Activated CD8-positive, alpha-beta memory T cell treated with anti-CD3 and anti-CD28 coated beads, Interleukin-2, amount 50 U/mL, for 4 hours (primary cell): ENCODE measurements at regions not wholly inside any gene's neighbourhood (a gene's known extent, or its start where the extent isn't known, plus 50 kb on each side); places are given as distances from the start of the nearest gene placed in this dataset.
"Not testable (repeated sequence)": the region's sequence is repeated elsewhere in the genome, so short reads cannot be mapped to it uniquely, and the experiment has no call there.

Source experiments
- DNase-seq: peaks from one replicate; pipeline ENCODE4 v3.0.0-alpha.2; 2020

DNA sequence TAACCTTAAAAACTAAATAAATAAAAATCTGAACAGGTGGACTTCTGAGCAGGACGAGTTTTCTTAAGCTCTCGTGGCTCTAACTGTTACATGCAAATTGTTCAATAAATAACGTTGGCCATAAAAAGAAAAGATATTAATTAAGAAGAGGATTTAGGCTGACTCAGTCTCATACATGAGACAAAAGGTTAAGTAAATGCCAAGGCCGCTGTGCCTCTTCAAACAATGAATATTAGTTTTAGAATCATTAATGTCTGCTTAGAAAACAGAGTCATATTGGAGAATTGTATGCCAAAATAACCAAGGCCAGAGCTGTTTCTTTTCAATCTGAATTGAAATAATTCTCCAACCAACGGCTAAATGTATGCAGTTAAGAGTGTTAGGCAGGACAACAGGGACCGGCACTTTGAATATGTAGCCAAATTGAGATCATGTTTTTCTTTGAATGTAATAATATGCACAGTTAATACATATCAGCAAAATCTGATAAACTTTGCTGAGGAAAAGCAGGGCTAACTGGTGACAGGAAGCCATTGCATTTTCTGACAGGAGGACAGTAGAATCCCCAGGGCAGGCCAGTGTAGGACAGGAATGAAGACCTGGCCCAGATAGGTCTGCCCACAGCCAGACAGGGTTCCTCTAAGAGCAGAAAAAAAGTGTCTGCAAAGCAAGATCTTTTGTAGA lies 1041.4 kb upstream of the FANCL start:
- DNase-seq: no peak

DNA sequence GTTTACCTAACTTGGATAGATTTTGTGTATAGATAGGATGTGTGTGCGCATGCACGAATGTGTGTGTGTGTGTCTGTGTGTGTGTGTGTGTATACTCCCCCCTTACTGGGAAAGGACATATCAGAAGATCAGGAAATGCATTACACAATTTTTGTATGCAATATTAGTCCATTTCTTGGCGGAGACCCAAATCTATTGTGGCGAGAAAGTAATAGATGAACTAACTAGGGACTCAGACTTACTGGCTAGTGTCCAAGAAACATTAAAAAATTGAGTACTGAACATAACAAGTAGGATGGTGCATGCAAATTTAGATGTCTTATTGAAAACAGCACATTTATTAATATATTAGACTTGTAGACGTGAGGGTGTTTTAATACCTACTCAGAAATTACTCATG lies 1036.5 kb upstream of the FANCL start:
- no peak for DNase-seq

DNA sequence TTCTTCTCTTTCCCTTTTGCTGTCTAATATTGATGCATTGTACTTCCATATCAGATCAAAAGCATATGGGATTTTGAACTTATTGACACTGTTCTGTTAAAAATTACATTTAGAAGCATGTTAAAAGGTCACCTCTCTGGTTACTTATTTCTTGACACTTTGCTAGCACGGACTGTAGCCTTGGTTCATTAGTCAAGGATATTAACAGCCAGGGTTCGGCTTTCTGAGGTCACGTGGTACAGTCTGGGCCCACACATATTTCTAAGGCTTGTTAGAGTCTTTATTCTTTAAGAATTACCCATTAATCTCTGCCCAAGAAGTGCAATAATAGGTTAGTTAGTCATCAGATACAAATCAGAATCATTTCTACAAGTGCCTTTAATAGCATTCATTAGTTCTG lies 1035.8 kb upstream of the FANCL start:
- no peak for DNase-seq

DNA sequence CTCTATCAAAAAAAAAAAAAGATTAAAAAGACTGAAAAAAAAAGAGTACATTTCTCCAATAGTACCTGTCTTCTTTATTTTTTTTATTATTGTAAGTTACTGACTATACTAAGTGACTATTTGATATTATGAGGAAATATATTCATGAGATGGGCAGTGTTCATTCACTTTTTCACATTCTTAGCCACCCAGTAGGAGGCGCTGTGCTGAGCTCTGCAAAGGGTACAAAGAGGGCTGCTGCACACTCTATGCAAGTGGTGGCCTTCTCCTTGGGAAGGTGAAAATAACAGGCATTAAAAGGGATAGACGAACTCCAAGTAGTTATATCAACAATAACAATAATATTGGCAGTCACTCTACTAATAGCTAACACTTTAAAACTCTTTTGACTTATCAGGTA lies 1034.9 kb upstream of the FANCL start:
- no peak for DNase-seq

DNA sequence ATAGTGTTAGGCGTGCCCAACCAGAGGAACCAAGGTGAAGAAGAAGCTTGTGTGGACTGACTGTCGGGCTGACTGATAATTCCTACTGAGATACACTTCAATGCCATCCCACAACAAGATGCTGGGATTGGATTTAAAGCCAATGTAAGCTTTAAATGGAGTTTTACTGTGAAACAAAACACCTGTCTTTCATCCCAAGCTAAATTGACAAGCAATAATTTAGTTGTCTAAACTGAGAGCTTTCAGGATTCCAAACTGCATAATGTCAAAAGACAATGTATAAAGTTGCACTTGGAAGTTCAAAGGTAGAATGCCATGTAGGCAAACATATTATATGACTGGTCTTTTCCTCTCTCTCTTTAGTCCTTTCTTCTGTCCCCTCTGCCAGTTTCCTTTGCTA lies 1025.3 kb upstream of the FANCL start:
- DNase-seq: no peak

DNA sequence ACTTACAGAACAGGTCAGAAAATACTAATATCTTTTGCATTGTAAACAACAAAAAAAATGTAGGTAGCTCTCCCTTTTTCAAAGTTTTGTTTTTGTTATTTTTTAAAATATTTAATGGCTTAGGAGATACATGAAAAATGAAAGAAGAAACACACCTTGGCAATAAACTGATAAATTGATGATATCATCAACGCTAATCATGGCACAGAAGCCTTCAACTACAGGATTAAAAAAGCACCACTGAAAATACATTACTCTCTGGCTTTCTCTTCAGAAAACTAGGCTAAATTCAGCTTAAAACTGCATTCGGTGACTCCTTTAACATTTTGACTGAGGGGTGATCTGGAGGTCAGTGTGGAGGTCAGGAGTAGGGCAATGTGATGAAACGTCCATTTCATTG lies 1018.8 kb upstream of the FANCL start:
- no peak for DNase-seq

DNA sequence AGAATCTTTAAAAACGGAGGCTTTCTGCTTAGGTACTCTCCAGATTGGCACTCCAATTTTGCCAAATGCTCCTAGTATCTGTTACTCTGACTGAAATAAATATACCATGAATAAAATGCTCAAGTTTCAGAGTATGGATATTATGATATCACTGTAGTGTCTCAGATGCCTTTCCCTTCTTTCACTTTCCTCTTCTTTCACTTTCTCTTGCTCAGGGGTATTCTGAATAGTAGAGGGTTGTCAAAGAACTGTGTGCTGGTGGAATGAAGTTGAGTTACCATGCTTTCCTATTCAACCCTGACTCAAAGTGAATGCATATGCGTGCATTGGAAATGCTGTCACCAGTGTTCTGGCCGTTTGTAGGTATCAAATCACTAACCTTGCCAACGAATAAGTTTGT lies 1015.2 kb upstream of the FANCL start:
- DNase-seq: no peak

DNA sequence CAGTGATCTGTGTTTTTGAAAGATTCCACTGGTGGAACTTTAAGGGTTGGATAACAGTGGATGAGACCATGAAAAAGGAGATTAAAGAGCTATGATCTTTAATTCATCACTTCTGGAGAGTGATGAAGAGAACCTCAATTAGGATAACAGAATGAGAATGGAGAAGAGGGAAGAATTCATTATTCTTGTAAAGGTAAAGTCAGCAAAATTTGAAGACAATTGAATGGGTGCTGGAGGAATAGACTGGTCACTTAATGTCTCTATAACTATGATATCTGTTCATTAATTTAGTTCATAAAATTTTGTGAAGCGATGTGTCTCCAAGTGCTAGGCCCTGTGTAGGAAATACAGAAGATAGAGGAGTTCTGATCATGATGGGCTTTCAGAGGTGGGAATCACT lies 1013.2 kb upstream of the FANCL start:
- DNase-seq: no peak

DNA sequence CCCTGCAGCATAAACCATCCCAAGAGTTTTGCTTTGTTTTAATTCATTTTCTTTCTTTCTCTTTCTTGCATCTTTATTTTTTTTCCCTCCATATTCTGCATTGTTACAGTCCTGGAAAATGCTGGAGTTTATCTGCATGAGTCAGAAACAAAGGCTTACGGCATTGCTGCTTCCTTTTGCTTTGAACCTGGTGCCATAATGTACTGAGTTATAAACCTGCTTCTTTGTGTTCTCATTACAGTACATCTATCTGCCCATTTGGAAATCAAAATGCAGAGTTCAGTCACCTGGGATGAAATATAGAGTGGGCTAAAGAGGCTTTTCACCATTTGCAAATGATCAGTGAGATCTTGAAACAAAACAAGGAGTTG lies 1009.2 kb upstream of the FANCL start:
- DNase-seq: no peak

DNA sequence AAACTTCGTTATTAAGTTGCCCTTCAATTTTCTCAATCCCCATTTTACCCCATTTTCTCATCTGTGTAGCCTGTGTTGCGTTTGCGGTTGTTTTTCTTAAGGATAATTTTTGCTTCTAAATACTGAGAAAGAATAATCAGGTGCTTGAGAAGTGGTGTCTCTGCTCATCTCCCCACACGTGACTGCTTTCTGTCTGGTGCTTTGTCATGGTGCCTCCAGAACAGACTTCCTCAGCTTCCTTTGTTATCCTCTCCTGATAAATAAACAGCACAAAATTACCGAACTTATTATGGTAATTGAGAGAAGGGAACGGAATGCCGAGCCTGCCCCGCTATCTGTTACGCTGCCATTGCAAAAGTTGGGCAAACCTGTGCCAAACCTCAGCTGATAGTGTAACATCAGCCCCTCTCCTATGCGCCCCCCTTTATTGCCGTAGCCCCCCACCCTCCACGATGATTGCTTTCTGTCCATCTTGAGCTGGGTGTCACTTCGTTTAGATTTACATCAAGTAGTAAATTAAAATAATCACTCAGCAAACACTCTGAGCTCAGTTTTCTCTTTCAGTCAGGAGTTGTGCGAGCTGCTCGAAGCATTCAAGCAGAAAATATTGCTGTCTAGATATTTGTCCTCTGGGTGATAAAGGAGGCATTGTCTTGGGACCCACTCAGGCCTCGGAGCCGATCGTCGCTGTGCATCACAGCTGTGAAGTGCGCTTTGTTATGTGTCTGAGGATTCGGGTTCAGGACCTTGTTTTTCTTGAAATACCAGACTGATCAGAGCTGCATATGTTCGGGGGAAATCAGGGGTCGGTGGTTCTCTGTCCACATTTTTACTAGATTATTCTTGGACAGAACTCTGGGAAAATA lies 1008.5 kb upstream of the FANCL start:
- DNase-seq: no peak

DNA sequence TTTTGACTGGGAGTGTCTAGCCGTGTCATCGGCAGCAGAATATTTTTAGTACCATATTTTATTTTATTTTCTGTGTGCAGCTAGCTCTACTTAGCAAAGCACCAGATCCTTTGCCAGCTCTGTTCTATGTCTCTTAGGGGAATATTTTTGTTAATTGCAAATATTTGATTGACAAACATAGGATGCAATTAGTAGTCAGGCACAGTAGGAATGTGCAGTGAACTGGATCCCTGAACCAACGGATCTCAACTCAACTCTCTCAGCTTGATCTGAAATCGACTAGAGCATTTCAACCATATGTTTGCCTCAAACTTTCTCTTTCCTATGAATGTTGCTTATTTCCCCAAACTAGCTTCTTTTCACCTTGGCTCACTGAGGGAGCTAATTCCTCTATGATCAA lies 998.0 kb upstream of the FANCL start:
- DNase-seq: no peak

DNA sequence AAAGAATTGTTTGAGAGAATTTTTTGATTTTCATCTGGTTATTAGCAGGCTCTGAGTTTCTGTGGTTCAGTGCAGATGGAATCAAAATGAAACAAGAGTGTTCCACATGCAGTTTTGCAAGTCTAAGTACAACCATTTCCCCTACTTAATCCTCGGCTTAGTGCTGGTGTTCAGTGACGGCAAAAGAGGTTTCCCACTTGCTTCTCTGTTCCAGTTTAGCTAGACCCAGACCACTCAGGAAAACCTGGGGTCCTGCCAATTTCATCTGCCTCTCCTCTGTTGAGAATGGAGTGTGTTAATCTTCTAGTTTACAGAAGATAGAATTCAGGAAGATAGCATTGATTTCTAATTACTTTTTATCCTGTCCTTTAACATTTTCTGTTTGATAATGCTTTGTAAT lies 996.2 kb upstream of the FANCL start:
- no peak for DNase-seq

DNA sequence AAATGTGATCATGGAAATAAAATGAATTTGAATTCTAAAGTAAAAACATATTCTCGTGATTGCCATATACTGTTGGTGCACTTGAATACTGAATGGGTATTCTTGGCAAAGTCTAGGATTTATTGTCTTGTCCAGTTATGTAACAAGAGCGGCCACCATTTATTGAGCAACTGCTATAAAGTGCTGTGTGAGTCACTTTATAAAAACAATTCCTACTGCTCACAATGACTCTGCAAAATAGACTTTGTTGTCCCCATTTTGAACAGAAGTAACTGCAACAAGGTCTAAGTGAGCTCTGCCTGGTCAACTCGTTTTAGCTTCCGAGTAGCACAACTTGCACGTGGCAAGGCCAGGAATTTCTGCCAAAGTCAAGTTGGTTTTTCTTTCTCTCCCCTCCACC lies 995.6 kb upstream of the FANCL start:
- no peak for DNase-seq

DNA sequence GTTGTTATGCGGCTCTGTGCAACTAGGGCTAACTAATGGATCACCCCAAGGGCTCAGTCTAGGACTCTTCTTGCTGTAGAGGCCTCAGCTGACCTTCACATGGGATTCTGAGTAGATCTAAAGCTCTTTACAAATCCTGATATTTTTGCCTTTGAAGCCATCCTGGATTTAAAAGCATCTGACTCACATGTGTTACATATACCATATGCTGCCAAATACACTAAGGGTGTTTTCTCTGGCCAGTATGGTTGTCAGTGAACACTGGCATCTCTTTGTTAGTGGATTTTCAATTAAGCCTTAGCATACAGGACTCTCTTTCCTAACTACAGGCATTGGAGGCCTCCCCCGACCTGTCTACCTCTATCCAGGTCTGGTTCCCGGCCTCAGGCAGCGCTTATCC lies 992.8 kb upstream of the FANCL start:
- no peak for DNase-seq

DNA sequence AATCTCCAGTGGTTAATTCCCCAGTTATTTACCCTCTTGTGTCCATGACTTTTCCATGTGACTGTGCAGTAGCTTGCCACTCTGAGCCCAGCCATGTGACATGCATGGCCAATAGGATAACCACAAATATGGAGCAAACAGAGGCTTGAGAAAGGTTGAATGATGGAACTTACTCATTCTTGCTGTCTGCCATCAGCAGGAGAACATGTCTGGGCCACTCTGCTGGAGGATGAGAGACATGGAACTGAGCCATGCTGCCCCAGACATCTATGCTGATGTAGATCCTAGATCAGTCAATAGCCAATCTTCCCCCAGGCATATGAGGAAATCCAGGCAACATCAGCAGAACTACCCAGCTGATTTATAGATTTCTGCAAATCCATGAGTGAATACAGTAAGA lies 992.3 kb upstream of the FANCL start:
- DNase-seq: no peak

DNA sequence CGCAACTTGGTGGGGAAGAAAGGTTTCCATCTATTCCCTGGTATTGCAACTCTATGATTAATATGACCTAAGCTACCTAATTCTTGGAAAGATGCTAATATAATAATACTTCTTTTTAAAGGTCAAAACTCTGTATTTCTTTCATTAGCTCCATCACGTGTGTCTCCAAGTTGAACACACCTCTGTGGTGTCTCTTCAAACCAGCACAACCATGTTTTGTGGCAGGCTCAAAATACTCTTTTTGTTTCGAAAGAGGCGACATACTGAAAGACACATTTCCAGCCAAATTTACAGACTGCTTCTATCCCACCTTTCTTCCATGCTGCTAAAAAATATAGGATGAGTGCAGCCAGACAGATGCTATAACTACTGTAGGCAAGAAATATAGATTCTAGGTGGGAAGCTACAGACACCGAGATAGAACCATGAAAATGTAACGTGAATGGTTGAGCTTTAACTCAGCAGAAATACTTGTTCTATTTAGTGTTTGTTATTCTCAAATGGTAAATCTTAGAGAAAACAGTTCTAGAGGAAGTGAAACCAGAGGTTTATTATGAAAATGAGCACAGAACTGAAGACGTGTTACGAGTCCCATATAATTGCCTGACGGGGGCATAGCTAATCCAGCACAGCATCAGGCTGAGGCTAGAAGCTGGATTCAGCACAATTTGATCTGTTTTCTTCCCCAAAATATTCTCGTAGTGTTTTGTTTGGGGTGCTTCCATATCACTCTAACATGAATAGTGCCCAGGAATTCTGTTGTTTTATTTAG lies 991.5 kb upstream of the FANCL start:
- no peak for DNase-seq

DNA sequence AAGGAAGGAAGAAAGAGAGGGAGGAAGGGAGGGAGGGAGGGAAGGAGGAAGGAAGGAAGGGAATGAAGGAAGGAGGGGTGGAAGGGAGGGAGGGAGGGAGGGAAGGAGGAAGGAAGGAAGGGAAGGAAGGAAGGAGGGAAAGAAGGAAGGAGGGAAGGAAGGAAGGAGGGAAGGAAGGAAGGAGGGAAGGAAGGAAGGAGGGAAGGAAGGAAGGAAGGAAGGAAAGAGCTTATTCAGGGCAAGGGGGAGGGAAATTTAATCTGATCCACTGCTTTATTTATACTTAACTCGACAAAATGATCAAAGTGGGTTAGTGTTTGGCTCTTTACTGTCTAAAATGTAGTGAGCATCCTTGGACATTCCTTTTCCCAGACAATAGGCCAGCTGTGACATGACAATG lies 985.2 kb upstream of the FANCL start:
- not testable (repeated sequence) for DNase-seq

DNA sequence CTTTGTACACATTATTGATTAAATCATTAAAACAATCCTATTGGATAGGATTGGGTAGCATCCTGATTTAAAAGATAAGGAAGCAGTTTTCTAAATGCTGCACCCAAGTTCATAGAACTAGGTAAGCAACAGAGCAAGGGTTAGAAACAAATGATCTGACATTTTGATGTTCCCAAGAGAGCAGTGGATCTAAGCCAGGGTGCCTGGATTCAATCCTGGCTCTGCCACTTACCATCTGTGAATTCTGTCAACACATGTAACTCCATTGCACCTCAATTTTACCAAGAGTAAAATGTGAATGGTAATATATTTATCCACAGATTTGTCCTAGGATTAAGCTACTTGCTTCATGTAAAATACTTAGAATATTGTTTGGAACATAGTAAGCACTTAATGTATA lies 982.6 kb upstream of the FANCL start:
- DNase-seq: no peak

DNA sequence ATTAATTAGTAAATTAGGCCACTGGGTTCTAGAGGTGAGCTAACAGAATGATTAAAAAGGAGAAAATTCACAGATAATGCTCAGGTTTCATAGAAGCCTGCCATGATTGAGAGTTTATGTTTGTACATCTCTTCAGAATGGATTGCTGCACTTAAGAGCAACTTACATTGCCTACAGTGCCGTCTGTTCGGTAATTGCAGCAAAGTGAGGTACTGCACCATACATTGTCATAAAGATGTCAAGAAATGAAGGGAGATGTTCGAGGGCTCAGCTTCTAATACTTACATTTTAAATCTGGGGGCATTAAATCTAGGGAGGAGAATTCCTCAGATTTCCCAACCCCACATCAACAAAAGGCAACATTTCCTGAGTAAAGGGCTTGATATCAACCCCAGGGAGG lies 976.2 kb upstream of the FANCL start:
- DNase-seq: no peak

DNA sequence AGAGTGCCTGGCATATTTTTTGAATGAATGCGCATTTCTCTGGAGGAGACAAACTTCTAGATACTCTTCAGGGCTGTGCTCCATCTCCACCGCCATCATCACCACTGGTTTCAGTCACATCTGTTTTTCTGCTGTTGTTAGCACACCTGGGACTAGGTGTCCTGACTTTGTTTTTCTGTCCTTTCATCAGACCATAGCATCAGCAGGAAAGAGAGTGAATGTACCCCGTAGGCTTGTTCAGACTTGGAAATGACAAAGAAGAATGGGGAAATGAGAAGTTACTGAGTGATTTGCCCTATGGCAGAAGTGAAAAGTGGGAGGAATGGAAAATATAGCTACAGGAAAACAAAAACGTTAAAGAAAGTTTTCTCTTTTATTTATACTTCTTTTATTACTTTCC lies 965.2 kb upstream of the FANCL start:
- DNase-seq: no peak

DNA sequence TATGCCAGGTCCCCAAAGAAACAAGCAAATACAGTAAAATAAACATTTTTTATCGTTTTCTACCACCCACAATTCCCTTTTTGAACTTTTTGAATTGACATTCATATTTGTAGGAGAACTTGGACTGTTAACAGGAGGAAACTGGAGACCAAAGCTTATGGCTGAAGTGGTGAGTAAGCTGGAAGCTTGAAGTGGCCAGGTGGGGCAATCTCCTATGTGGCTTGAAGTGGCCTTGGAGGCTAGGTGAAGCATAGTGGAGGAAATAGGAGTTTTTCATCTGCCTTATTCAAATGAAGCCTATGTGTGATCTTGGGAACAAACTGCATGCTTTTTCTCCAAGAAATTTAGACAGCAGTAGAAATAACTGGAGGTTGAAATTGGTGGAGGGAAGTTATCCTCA lies 962.9 kb upstream of the FANCL start:
- DNase-seq: no peak

DNA sequence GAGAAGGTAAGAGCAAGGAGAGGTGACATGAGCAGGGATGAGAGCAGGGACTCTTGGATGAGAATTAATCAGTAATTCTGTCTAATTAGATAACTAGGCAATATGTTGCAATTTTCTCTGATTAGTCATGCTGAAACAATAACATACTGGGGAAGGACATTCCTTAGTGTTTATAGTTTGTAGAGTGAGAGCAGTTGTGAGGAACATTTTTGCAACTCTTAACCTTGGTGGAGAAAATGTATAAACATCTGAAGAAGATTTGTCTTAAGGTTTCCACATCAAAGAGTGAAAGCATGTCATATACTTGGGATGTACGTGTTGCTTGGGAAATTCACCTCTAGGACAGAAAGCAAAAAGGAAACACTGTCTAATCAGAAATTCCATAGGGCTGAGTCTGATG lies 955.4 kb upstream of the FANCL start:
- DNase-seq: no peak

DNA sequence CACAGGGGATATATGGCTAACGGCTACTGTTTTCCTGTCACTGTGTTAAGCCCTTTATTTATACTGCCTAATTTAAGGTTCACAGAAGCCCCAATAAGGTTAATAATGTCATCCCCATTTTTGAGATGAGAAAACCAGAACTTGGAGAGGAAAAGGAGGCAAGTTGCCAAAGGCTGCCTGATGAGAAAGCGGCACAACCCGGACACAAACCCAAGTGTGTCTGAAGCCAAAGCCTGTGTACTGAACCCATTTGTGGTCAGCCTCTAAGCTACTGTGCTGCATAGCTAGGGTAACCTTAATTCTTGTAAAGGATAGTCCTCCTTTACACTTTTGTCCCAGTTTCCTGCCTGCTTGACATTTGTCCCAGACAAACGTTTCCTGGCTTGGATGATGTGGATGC lies 954.7 kb upstream of the FANCL start:
- no peak for DNase-seq

DNA sequence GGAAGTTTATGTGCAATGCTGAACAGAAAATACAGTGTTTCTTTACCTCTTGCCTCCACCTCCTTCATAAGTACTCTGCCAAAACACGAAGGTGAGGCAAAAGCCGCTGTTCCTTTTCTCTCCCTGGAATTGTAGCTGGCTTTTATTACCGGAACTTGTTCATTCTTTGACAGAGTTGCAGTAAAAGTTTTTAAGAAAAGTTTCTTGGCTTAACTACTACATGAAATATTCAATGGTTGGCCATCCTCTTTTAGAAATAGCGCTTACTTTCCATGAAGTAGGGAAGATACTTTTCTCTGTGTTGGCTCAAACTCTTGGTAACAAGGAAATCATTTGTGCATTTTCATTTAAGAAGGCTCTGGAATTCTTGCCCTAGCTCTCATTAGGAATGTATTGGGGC lies 950.7 kb upstream of the FANCL start:
- DNase-seq: no peak
